H1 (cell line): ENCODE measurements at regions not wholly inside any gene's neighbourhood (a gene's known extent, or its start where the extent isn't known, plus 50 kb on each side); places are given as distances from the start of the nearest gene placed in this dataset.
A peak's percentile ranks its signal among the peaks of the same experiment; 100 is the strongest.

ENCODE experiments used
- CTCF ChIA-PET: fragments of 300-600 bp; sonication (Branson Sonifier 250); formaldehyde crosslinking; loops from one replicate; lab custom pipeline; 2021; ENCODE audit not compliant: partially characterized antibody; lab: Charles Lee
- POLR2A ChIA-PET: fragments of 300-600 bp; sonication (Branson Sonifier 250); formaldehyde crosslinking; loops from one replicate; lab custom pipeline; 2021; ENCODE audit warnings: inconsistent platforms; ENCODE audit not compliant: partially characterized antibody; lab: Charles Lee
- DNase-seq, 2 experiments: peaks; one replicate each; pipeline versions ENCODE4 v3.0.0 to v3.0.0-alpha.2; 2010 to 2022; ENCODE audit warnings: low spot score in 2 of 2, low read depth in 1 of 2, mixed read lengths in 1 of 2
- FAIRE-seq: peaks from 2 replicates; lab custom pipeline; 2011; peaks lifted over from hg19 to GRCh38; lab: Jason Lieb, UNC
- H2AFZ ChIP-seq: 2 replicates; pipeline ENCODE4 v1.8.1; 2012; ENCODE audit warnings: low read length, inconsistent platforms
- H2AK5ac ChIP-seq: 2 replicates; pipeline ENCODE4 v1.6.1; 2013; ENCODE audit warnings: low read depth, low read length
- H2BK120ac ChIP-seq: replicated peaks from 2 replicates; pipeline ENCODE3; 2013; ENCODE audit warnings: low read depth, low read length, inconsistent platforms
- H2BK12ac ChIP-seq: 2 replicates; pipeline ENCODE4 v1.6.1; 2013; ENCODE audit warnings: low read depth, low read length
- H2BK15ac ChIP-seq: 2 replicates; pipeline ENCODE4 v1.6.1; 2013; ENCODE audit warnings: low read length
- H2BK20ac ChIP-seq: 2 replicates; pipeline ENCODE4 v1.6.1; 2013; ENCODE audit warnings: low read length
- H2BK5ac ChIP-seq: 2 replicates; pipeline ENCODE4 v1.6.1; 2013; ENCODE audit warnings: low read depth, low read length
- H3K14ac ChIP-seq: 2 replicates; pipeline ENCODE4 v1.6.1; 2013; ENCODE audit warnings: inconsistent platforms; ENCODE audit not compliant: insufficient read length
- H3K18ac ChIP-seq: 2 replicates; pipeline ENCODE4 v1.6.1; 2013; ENCODE audit warnings: low read length; ENCODE audit errors: extremely low read depth
- H3K23ac ChIP-seq: 2 replicates; pipeline ENCODE4 v1.6.1; 2013; ENCODE audit warnings: inconsistent platforms; ENCODE audit not compliant: insufficient read length
- H3K23me2 ChIP-seq: 2 replicates; pipeline ENCODE4 v1.6.1; 2013; ENCODE audit warnings: low read depth, low read length
- H3K27ac ChIP-seq: 2 replicates; pipeline ENCODE4 v1.6.1; 2011; ENCODE audit warnings: low read depth, low read length, inconsistent platforms
- H3K27me3 ChIP-seq, 4 experiments: replicated peaks in 1 of 4; 1 replicate in 1 of 4; 2 replicates in 3 of 4; pipeline versions ENCODE4 v1.6.1 to v1.8.1; 2011 to 2013; ENCODE audit warnings: low read length in 3 of 4, mild to moderate bottlenecking in 3 of 4, inconsistent platforms in 2 of 4, mixed read lengths in 2 of 4, moderate library complexity in 1 of 4; ENCODE audit not compliant: control insufficient read depth in 3 of 4, insufficient read depth in 3 of 4; ENCODE audit errors: extremely low read depth in 1 of 4
- H3K36me3 ChIP-seq, 4 experiments: 2 replicates each; pipeline versions ENCODE4 v1.6.1 to v1.8.1; 2011 to 2013; ENCODE audit warnings: mild to moderate bottlenecking in 4 of 4, low read length in 3 of 4, moderate library complexity in 2 of 4, control low read depth in 1 of 4, inconsistent platforms in 1 of 4; ENCODE audit not compliant: insufficient read depth in 4 of 4, control insufficient read depth in 2 of 4
- H3K4ac ChIP-seq: replicated peaks from 2 replicates; pipeline ENCODE3; 2013; ENCODE audit warnings: low read length, low read depth, mixed read lengths, inconsistent platforms; ENCODE audit not compliant: insufficient read length
- H3K4me1 ChIP-seq, 4 experiments: replicated peaks in 1 of 4; 1 replicate in 1 of 4; 2 replicates in 3 of 4; pipeline versions ENCODE4 v1.6.1 to v1.8.1; 2011 to 2013; ENCODE audit warnings: low read length in 3 of 4, inconsistent platforms in 2 of 4, mixed read lengths in 1 of 4; ENCODE audit not compliant: insufficient read depth in 4 of 4, control insufficient read depth in 3 of 4
- H3K4me2 ChIP-seq, 2 experiments: 2 replicates each; pipeline versions ENCODE4 v1.6.1 to v1.8.1; 2011 to 2013; ENCODE audit warnings: low read depth in 2 of 2, low read length in 2 of 2, control low read depth in 1 of 2, inconsistent platforms in 1 of 2, mild to moderate bottlenecking in 1 of 2; ENCODE audit not compliant: insufficient read depth in 1 of 2
- H3K4me3 ChIP-seq, 4 experiments: fragments of 200-600, 300-600 bp in 1 of 4; sonication (generic), shearing (Covaris generic), sonication (Bioruptor Twin) in 1 of 4; 2 replicates each; pipeline versions ENCODE4 v1.5.1 to v1.8.1; 2011 to 2016; ENCODE audit warnings: low read length in 4 of 4, low read depth in 3 of 4, control low read depth in 2 of 4, inconsistent platforms in 2 of 4, mild to moderate bottlenecking in 2 of 4, mixed read lengths in 1 of 4, moderate library complexity in 1 of 4; ENCODE audit not compliant: insufficient read depth in 2 of 4; ENCODE audit errors: extremely low read depth in 1 of 4
- H3K56ac ChIP-seq: replicated peaks from 2 replicates; pipeline ENCODE3; 2013; ENCODE audit warnings: low read depth, mild to moderate bottlenecking, mixed read lengths, low read length, inconsistent platforms; ENCODE audit not compliant: insufficient read length
- H3K79me1 ChIP-seq: 2 replicates; pipeline ENCODE4 v1.6.1; 2013; ENCODE audit warnings: low read depth, low read length, control low read depth
- H3K79me2 ChIP-seq, 2 experiments: 2 replicates each; pipeline versions ENCODE4 v1.6.1 to v1.8.1; 2012 to 2013; ENCODE audit warnings: low read length in 2 of 2, mild to moderate bottlenecking in 2 of 2, inconsistent platforms in 1 of 2; ENCODE audit not compliant: insufficient read depth in 2 of 2, control insufficient read depth in 1 of 2
- H3K9ac ChIP-seq, 4 experiments: replicated peaks in 1 of 4; 1 replicate in 1 of 4; 2 replicates in 3 of 4; pipeline versions ENCODE4 v1.6.1 to v1.8.1; 2011 to 2013; ENCODE audit warnings: low read depth in 3 of 4, low read length in 3 of 4, control low read depth in 2 of 4, mild to moderate bottlenecking in 2 of 4, moderate library complexity in 2 of 4, inconsistent platforms in 1 of 4; ENCODE audit errors: extremely low read depth in 1 of 4
- H3K9me3 ChIP-seq, 2 experiments: 2 replicates each; pipeline versions ENCODE4 v1.6.1 to v1.8.1; 2012 to 2013; ENCODE audit warnings: mild to moderate bottlenecking in 2 of 2, moderate library complexity in 2 of 2, control low read depth in 1 of 2, inconsistent platforms in 1 of 2, low read depth in 1 of 2, low read length in 1 of 2, mixed read lengths in 1 of 2; ENCODE audit not compliant: insufficient read depth in 2 of 2
- H4K20me1 ChIP-seq, 2 experiments: replicated peaks in 1 of 2; 2 replicates each; pipeline versions ENCODE3 to v1.8.1; 2011 to 2013; ENCODE audit warnings: inconsistent platforms in 2 of 2, low read length in 2 of 2, mild to moderate bottlenecking in 1 of 2; ENCODE audit not compliant: insufficient read depth in 2 of 2, control insufficient read depth in 1 of 2
- H4K5ac ChIP-seq: 2 replicates; pipeline ENCODE4 v1.6.1; 2013; ENCODE audit warnings: low read length, low read depth, mixed read lengths, inconsistent platforms; ENCODE audit not compliant: insufficient read length
- H4K8ac ChIP-seq: 2 replicates; pipeline ENCODE4 v1.8.0; 2013; ENCODE audit warnings: mild to moderate bottlenecking, moderate library complexity, low read length, inconsistent platforms; ENCODE audit not compliant: insufficient read depth; ENCODE audit errors: extremely low read depth
- H4K91ac ChIP-seq: replicated peaks from 2 replicates; pipeline ENCODE3; 2013; ENCODE audit warnings: low read length, mixed read lengths, inconsistent platforms; ENCODE audit not compliant: insufficient read length
- CHD1 ChIP-seq: IDR thresholded peaks from 2 replicates; pipeline ENCODE4 v1.6.1; 2012; ENCODE audit warnings: low read depth, low read length, improper control_type of control experiment
- NRF1 ChIP-seq: IDR thresholded peaks from 2 replicates; pipeline ENCODE4 v1.6.1; 2011; ENCODE audit warnings: mild to moderate bottlenecking, low read depth, low read length, improper control_type of control experiment
- SIX5 ChIP-seq: IDR thresholded peaks from 2 replicates; pipeline ENCODE4 v1.6.1; 2011; ENCODE audit warnings: mild to moderate bottlenecking, low read depth, low read length
- whole genome bisulfite sequencing, 2 experiments: shearing (Covaris generic) in 1 of 2; methylation state at CpG; one replicate each; pipeline versions ENCODE4 v1.1.6 to v1.1.7; 2013 to 2015; ENCODE audit warnings: low lambda C conversion rate in 2 of 2, mixed read lengths in 2 of 2, inconsistent platforms in 1 of 2, low coverage in 1 of 2, missing lambda C conversion rate in 1 of 2; ENCODE audit not compliant: insufficient replicate concordance in 2 of 2, insufficient coverage in 1 of 2, insufficient read length in 1 of 2; ENCODE audit errors: extremely low coverage in 1 of 2, missing lambda C conversion rate in 1 of 2; 5-methylcytosine and 5-hydroxymethylcytosine counted together

DNA sequence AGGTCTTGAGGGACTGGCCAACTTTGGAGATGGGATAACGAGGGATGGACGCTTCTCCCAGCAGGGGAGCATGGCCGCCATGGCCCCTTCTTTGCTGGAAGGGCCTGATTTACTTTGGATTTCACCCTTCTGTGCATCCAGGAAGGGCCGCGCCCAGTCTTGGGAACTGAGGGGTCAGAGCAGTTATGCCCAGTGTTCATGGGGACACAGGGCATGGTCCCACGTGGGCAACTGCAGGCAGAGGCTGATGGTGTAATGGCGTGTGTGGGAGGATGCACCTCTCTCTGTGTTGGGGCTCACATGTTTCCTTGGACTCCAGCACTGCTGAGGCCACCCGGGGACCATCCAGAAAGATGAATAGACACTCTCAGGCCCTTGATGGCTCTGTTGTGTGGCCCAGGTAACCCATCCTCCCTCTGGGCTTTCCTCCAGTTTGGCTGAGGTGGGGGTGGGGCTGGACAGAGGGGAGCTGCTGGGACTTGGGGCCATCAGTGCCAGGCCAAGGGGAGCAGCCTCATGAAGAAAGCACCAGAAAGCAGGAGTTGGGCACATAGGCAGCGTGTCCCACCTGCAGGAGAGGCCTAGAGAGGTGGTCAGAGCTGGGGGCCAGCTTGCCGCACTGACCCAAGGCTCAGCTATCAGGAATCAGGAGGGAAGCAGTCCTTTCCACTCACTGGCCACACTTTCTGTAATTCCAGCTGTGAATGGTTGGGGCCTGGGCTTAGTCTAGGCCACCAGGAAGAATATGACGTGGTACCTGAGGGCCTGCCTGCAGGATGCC, 1033.9 kb downstream of the TBC1D22A start:
- Histone ChIP-seq H2BK12ac (no peak overlapping the region), H3K4me2 (no peak overlapping the region), H3K27me3 (no peaks in the 10 kb centered on the region), H3K27ac (no peak overlapping the region), H3K36me3 (no peaks in the 10 kb centered on the region), H2BK15ac (no peak overlapping the region), H2BK5ac (no peak overlapping the region), H2AFZ (no peak overlapping the region), H3K23me2 (no peaks in the 10 kb centered on the region), H4K8ac (no peak overlapping the region), H3K23ac (no peak overlapping the region), H3K79me1 (no peaks in the 10 kb centered on the region), H2BK20ac (0 out of 2 replicates have a peak overlapping the region, but pooled peaks have one; percentile 61), H3K9ac (no peak overlapping the region), H2AK5ac (no peak overlapping the region), H3K9me3 (no peaks in the 10 kb centered on the region), H4K91ac (no peak overlapping the region), H4K5ac (no peak overlapping the region), H3K79me2 (no peaks in the 10 kb centered on the region), H4K20me1 (no peaks in the 10 kb centered on the region), H3K14ac (no peak overlapping the region), H3K4ac (no peak overlapping the region), H3K4me1 (no peaks in the 10 kb centered on the region), H3K4me3 (no peak overlapping the region), H3K56ac (no peak overlapping the region), H3K18ac (no peak overlapping the region), H2BK120ac (no peak overlapping the region)
- FAIRE-seq (no peak), DNase-seq (no peak)
- CTCF ChIA-PET, result interaction anchor here (1.1 to 1.3 kb wide), 5 partner anchors 9 to 157 kb away, joined by 3 to 6 read pairs (median 3); no protein-coding TSS in a partner anchor
- WGBS, 2 experiments, result 93% methylated on average over 11 of the region's 11 CpGs; no CpG with 5 or more reads in 1 of the 2 experiments
- POLR2A ChIA-PET, result no interaction called here
- TF ChIP-seq SIX5, result no peak
- TF ChIP-seq NRF1, result no peak
- no peak for TF ChIP-seq CHD1
